Heart right ventricle (tissue), 16 donors: ENCODE measurements at regions not wholly inside any gene's neighbourhood (a gene's known extent, or its start where the extent isn't known, plus 50 kb on each side); places are given as distances from the start of the nearest gene placed in this dataset.

Source experiments
- ATAC-seq, 8 donors: fragments of 200-7000 bp; cut with Tn5 transposase; one replicate each; pipeline ENCODE4 v1.9.1; 2020; ENCODE audit warnings: mild to moderate bottlenecking in 8 of 8, moderate library complexity in 8 of 8, moderate number of reproducible peaks in 1 of 8
- DNase-seq, 2 donors: peaks; one replicate each; pipeline ENCODE4 v3.0.0-alpha.2; 2020
- H3K27ac ChIP-seq, 10 donors: fragments of 200-600 bp; sonication (generic) in 2 of 10; one replicate each; pipeline versions ENCODE4 v1.5.0 to v1.8.0; 2020 to 2022; ENCODE audit warnings: mild to moderate bottlenecking in 3 of 10
- H3K27me3 ChIP-seq, 7 donors: fragments of 200-600 bp; one replicate each; pipeline ENCODE4 v1.8.0; 2021 to 2022; ENCODE audit warnings: mild to moderate bottlenecking in 2 of 7
- H3K36me3 ChIP-seq, 9 donors: fragments of 200-600 bp; sonication (generic) in 1 of 9; one replicate each; pipeline versions ENCODE4 v1.5.0 to v1.8.0; 2020 to 2022; ENCODE audit warnings: mild to moderate bottlenecking in 2 of 9
- H3K4me1 ChIP-seq, 9 donors: fragments of 200-600 bp; sonication (generic) in 1 of 9; one replicate each; pipeline versions ENCODE4 v1.5.0 to v1.8.0; 2020 to 2022; ENCODE audit warnings: mild to moderate bottlenecking in 4 of 9
- H3K4me3 ChIP-seq, 10 donors: fragments of 200-600 bp; sonication (generic) in 2 of 10; one replicate each; pipeline versions ENCODE4 v1.5.0 to v1.8.0; 2020 to 2022; ENCODE audit warnings: mild to moderate bottlenecking in 7 of 10, moderate library complexity in 2 of 10
- H3K9me3 ChIP-seq, 11 donors: fragments of 200-600 bp in 10 of 11; sonication (generic) in 2 of 11; one replicate each; pipeline versions ENCODE4 v1.5.0 to v1.8.0; 2013 to 2022; ENCODE audit warnings: mild to moderate bottlenecking in 2 of 11, control low read depth in 1 of 11, moderate library complexity in 1 of 11
- WGBS, 2 donors: extraction: QIAGEN DNeasy Blood & Tissue Kit; methylation state at CpG; one replicate each; pipeline ENCODE4 v1.1.7; 2013; ENCODE audit warnings: inconsistent platforms in 1 of 2; 5-methylcytosine and 5-hydroxymethylcytosine counted together
- intact Hi-C, 10 donors: fragments of 100-400 bp; cut with DNase I; formaldehyde crosslinking; loops; one replicate each; pipeline versions ENCODE4 v1.11.1 to v1.14.2; 2022
- TF ChIP-seq, protein P1 (sequence below), 9 donors: fragments of 200-600 bp; sonication (generic) in 2 of 9; IDR thresholded peaks; one replicate each; pipeline versions ENCODE4 v1.5.0 to v1.8.0; 2021 to 2022; ENCODE audit warnings: antibody characterized with exemption in 9 of 9, mild to moderate bottlenecking in 5 of 9, moderate library complexity in 1 of 9
- donor health status: Arrhythmogenic right ventricular cardiomyopathy.
- donor health status: ischemic (EF 13 %, LVEDD 7.1; RV severe dilation, severe dysfunction).
- donor health status: healthy with polysubstance abuse.
- donor health status: DM: no; HTN: yes; CAD: no.
- donor health status: DM: no; HTN: no; CAD: no.
- donor health status: ischemic (EF 25% LVEDD 6.9; RV normal size, moderate dysfunction).
- donor health status: ischemic (EF 25% LVEDD 5.7; RV mildly dilated, moderate dysfunction).
- donor health status: healthy.
- donor health status: DM: yes; HTN: yes; CAD: no.
- donor health status: Ischemic cardiomyopathy.
- donor health status: ischemic (EF 35%, LVEDD 5.7; RV mildly dilated, moderate dysfunction).
- donor health status: nonischemic (EF 11% LVEDD 7.7; RV severe dilation, severe dysfunction).
- donor health status: DM: yes; HTN: yes; CAD: no.
- donor health status: PGD.
- donor health status: ischemic (EF 29% LVEDD 5.4; RV normal size, mild dysfunction).
- donor health status: nonischemic (EF 23%, LVEDD 6.1; RV moderate dilation, normal function).

- ATAC-seq (peak in 3 of 8 donors; percentile 48 to 52 (median 51)), DNase-seq (no peak)
- H3K4me3 ChIP-seq, result no peak overlapping the region
- WGBS, 2 donors, result 42 to 54% methylated on average over 5 of the region's 5 CpGs
- H3K27ac ChIP-seq, result no peak overlapping the region
- H3K36me3 ChIP-seq, result no peaks in the 10 kb centered on the region
- H3K9me3 ChIP-seq, result no peaks in the 10 kb centered on the region
- H3K27me3 ChIP-seq, result no peaks in the 10 kb centered on the region
- TF ChIP-seq, protein P1, sequence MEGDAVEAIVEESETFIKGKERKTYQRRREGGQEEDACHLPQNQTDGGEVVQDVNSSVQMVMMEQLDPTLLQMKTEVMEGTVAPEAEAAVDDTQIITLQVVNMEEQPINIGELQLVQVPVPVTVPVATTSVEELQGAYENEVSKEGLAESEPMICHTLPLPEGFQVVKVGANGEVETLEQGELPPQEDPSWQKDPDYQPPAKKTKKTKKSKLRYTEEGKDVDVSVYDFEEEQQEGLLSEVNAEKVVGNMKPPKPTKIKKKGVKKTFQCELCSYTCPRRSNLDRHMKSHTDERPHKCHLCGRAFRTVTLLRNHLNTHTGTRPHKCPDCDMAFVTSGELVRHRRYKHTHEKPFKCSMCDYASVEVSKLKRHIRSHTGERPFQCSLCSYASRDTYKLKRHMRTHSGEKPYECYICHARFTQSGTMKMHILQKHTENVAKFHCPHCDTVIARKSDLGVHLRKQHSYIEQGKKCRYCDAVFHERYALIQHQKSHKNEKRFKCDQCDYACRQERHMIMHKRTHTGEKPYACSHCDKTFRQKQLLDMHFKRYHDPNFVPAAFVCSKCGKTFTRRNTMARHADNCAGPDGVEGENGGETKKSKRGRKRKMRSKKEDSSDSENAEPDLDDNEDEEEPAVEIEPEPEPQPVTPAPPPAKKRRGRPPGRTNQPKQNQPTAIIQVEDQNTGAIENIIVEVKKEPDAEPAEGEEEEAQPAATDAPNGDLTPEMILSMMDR (IDR thresholded peaks at IDR 0.05), result no peak
- intact Hi-C loops, result no loop called here
- H3K4me1 ChIP-seq, result no peaks in the 10 kb centered on the region
These were observed 53.0 kb upstream of the LCLAT1 start for GRCh38 chr2:30394096-30394495.

GRCh38 chr2:30396436-30397232 lies 50.4 kb upstream of the LCLAT1 start:
- DNase-seq (no peak), ATAC-seq (no peak)
- Histone ChIP-seq H3K27me3 (no peaks in the 10 kb centered on the region), H3K4me1 (peaks cover 0 to 8% (median 0%) of the 10 kb centered on the region in 9 donors), H3K27ac (no peak overlapping the region), H3K4me3 (no peak overlapping the region), H3K36me3 (no peaks in the 10 kb centered on the region), H3K9me3 (no peaks in the 10 kb centered on the region)
- intact Hi-C loops, result no loop called here
- TF ChIP-seq, protein P1 (IDR thresholded peaks at IDR 0.05), result no peak
- WGBS, 2 donors, result 89 to 91% methylated on average over 4 of the region's 4 CpGs
